Omental fat pad (tissue), 3 donors: ENCODE measurements at regions not wholly inside any gene's neighbourhood (a gene's known extent, or its start where the extent isn't known, plus 50 kb on each side); places are given as distances from the start of the nearest gene placed in this dataset.

Experiments
- ATAC-seq: fragments of 150-250 bp; one replicate; pipeline ENCODE4 v1.9.1; 2016; ENCODE audit warnings: mild to moderate bottlenecking, moderate library complexity; ENCODE audit not compliant: low FRiP score
- DNase-seq: peaks from one replicate; pipeline ENCODE4 v3.0.0-alpha.2; 2019; ENCODE audit warnings: low spot score
- TF ChIP-seq, protein P1 (sequence below), 3 donors: fragments of 450-650 bp; IDR thresholded peaks; one replicate each; pipeline ENCODE4 v1.5.1; 2016 to 2017; ENCODE audit warnings: antibody characterized with exemption in 3 of 3, mild to moderate bottlenecking in 3 of 3, moderate library complexity in 2 of 3

DNA sequence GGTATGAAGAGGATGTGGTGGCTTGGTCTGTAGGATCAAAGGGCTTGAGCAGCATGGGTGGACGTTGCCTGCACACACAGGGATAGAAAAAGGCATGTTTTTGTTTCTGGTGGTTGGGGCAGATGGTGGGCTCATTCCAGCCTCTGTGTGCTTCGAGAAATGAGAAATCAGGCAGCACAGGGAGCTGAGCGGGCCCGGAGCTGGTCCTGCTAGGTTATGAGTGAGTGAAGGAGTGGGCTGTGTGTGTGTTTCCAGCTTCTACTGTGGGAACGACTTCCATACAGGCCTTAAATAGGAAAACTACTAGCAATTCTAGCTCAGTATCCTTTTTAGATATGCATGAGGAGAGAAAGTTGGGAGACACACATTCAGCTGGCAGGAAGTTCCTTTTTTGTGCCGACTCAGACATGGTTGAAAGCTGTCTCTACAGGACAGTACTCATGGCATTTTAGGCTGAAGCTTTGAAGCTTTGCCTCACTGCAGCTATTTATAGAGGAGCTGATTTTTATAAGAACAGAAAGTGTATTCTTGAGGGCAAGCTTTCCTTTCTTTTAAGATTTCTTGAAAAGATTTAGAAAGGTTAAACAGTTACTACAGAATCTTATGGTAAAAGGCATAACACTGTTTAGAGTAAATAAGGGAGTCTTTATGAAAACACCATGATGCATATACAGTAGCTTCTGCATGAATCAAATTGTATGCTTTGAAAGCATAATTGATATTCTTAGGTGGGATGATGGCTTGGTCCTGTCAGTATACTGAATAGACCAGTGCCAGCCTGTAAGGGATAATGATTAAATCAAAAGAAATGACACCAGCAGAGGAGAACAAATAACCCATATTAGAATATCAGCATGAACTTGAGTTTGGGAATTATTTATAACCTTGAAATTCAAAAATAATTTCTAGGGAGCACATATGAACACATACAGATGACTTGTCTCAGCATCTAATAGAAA, 104.0 kb upstream of the MAN1A1 start:
- DNase-seq (no peak), ATAC-seq (no peak)
- TF ChIP-seq, protein P1, sequence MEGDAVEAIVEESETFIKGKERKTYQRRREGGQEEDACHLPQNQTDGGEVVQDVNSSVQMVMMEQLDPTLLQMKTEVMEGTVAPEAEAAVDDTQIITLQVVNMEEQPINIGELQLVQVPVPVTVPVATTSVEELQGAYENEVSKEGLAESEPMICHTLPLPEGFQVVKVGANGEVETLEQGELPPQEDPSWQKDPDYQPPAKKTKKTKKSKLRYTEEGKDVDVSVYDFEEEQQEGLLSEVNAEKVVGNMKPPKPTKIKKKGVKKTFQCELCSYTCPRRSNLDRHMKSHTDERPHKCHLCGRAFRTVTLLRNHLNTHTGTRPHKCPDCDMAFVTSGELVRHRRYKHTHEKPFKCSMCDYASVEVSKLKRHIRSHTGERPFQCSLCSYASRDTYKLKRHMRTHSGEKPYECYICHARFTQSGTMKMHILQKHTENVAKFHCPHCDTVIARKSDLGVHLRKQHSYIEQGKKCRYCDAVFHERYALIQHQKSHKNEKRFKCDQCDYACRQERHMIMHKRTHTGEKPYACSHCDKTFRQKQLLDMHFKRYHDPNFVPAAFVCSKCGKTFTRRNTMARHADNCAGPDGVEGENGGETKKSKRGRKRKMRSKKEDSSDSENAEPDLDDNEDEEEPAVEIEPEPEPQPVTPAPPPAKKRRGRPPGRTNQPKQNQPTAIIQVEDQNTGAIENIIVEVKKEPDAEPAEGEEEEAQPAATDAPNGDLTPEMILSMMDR (IDR thresholded peaks at IDR 0.05) = no peak

DNA sequence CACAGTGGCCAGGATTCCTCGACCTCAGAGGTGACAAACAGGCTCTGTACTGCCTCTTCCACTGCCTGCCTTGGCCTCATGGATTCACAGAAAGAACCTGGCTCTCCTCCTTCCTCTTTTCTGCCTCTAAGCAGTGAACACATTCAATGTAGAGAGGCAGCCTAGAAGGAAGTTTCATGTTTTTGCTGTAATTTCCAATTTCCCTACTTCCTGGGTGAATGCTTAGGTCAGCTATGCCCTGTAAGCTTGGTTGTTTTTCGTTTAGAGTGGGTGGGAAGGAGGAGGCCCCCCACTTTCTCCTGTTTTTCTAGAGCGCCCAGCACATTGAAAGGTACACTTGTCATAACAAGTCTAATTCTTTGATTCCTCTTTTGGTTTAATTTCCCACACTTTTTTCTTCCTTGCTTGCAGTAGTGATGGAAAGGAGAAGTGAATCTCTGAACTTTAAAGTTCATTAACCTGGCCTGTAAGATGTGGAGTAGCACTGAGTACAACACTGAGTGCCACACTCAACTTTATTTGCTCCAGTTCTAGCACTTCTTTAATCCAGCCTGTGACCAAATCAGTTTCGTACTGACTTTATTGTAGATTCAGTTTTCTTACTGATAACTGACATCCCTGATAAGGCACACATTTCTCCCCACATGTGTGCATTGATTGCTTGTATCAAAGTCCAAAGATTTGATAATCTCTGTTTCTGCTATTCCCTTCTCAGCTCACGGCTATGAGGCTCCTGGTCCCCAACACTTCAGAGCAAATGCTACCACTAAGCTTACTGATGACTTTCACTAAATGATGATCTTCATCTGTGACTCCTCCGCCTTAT, 100.0 kb upstream of the MAN1A1 start:
- DNase-seq (no peak), ATAC-seq (no peak)
- TF ChIP-seq, protein P1 (IDR thresholded peaks at IDR 0.05) = no peak

DNA sequence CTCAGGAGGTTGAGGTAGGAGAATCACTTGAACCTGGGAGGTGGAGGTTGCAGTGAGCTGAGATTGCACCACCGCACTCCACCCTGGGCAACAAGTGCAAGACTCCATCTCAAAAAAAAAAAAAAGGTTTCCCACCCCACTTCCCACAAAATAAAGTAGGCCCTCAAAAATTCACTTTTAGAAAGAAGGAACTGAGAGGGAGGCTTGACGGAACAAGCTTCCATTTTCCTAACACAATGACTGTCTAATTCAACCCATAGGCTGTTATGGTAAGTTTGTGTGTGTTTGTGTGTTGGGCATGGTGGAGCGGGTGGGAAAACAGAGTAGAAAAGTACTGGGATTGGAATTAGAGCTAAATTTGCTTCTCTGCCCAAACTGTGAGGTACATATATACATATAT, 98.4 kb upstream of the MAN1A1 start:
- DNase-seq (no peak), ATAC-seq (no peak)
- TF ChIP-seq, protein P1 (IDR thresholded peaks at IDR 0.05) = no peak

DNA sequence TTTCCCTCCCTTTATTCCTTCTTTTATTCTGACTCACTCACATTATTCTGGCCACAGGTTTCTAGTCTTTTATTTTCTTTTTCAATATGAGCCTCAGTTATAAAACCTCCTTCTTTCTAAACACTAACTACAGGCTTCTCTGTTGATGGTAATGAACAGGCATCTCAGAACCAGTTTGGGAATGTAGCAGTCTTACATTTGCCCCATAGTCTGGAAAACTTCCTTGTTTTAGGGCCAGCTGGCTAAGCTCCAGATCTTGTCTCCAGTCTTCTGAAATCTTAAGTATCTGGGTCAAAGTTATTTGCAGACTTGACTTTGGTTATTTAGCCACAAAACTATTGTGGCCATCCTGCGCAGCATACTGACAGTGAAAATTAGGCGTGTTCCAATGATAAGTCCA, 97.0 kb upstream of the MAN1A1 start:
- no peak for DNase-seq
- ATAC-seq = peak; percentile 17
- TF ChIP-seq, protein P1 (IDR thresholded peaks at IDR 0.05) = no peak

DNA sequence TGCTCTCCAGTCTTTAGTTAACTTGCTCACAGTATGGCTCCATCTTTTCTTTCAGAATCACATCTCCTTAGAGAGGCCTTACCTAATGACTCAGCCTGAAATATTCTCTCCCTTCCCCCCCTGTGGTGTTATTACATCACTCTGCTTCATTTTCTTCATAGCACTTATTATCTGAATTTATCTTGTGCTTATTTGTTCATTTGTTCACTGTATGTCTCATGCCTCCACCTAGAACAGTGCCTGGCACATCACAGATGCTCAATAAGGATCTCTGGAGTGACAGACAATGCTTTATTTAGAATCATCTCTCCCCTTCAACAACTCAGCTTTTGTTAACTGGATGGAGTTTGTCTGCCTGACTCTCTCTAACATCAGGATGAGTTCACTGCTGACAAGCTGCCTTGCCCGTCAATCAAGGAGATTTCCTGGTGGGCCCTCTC, 96.6 kb upstream of the MAN1A1 start:
- DNase-seq (no peak), ATAC-seq (peak; percentile 75)
- TF ChIP-seq, protein P1 (IDR thresholded peaks at IDR 0.05) = no peak

DNA sequence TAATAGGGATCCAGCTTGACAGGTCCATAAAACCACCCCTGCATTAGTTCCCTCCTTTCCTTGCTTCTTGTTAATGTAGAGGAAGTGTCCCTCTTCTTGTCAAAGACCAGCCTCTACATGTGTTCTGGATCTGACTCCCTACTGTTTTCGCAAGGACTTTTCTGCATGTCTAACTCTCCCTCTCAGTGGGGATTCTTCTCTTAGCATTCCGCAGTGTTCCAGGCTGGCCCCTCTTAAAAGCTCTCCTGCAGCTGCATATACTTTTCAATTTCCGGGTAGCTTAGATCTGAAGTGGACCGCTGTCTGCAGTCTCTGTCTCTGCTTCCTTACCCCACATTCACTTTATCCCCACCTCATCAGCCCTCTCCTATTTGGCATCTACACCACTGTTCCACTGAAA, 96.1 kb upstream of the MAN1A1 start:
- no peak for ATAC-seq
- DNase-seq = no peak
- TF ChIP-seq, protein P1 (IDR thresholded peaks at IDR 0.05) = no peak
